Vagina (tissue), 2 donors: ENCODE measurements at regions not wholly inside any gene's neighbourhood (a gene's known extent, or its start where the extent isn't known, plus 50 kb on each side); places are given as distances from the start of the nearest gene placed in this dataset.

Experiments used
- CTCF ChIP-seq, 3 experiments: fragments of 450-650 bp in 2 of 3; fragments of 200-600 bp in 1 of 3; sonication (generic) in 1 of 3; IDR thresholded peaks; one replicate each; pipeline ENCODE4 v1.5.1; 2017 to 2019; ENCODE audit warnings: antibody characterized with exemption in 3 of 3, mild to moderate bottlenecking in 2 of 3, moderate library complexity in 2 of 3
- POLR2A ChIP-seq, 2 donors: fragments of 450-650 bp; IDR thresholded peaks; one replicate each; pipeline ENCODE4 v1.6.1; 2017; ENCODE audit warnings: antibody characterized with exemption in 2 of 2, mild to moderate bottlenecking in 2 of 2, moderate library complexity in 2 of 2

GRCh38 chr4:85092943-85093342 is 126.5 kb upstream of the WDFY3 start:
- TF ChIP-seq CTCF (IDR thresholded peaks at IDR 0.05) = no peak
- TF ChIP-seq POLR2A (IDR thresholded peaks at IDR 0.05) = no peak
